ENCODE measurements at regions not wholly inside any gene's neighbourhood (a gene's known extent, or its start where the extent isn't known, plus 50 kb on each side); places are given as distances from the start of the nearest gene placed in this dataset.

DNA sequence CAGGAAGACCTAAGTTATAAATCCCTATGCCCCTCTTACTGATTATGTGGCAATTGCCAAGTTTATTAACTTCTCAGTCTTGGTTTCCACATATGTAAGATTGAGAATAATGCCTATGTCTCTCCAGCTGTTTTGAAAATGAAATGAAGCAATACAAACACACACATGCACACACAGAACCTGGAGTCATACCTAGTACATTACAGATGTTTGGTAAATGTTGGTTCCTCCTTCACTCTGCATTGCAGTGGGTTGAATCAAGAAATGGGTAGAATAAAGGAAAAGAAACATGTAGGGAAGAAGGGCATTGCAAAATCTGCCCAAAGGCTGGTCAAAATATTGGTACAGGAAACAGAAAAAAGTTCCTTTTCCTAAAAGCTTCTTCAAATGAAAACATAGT lies 309.9 kb upstream of the EMCN start:
- TF ChIP-seq YY1 (IDR thresholded peaks at IDR 0.05; ENCODE audit: insufficient read depth, insufficient read length): no peak
- no peak for TF ChIP-seq ZNF274 (IDR thresholded peaks at IDR 0.05; ENCODE audit: low read depth, low read length)

All from NT2/D1 (cell line).